Fibroblast of lung (primary cell): ENCODE measurements at regions not wholly inside any gene's neighbourhood (a gene's known extent, or its start where the extent isn't known, plus 50 kb on each side); places are given as distances from the start of the nearest gene placed in this dataset.

Experiments
- DNase-seq, 2 donors: peaks; one replicate each; pipeline versions ENCODE4 v3.0.0 to v3.0.0-alpha.2; 2010; ENCODE audit warnings: low read depth in 2 of 2
- H2AFZ ChIP-seq: 2 replicates; pipeline ENCODE4 v1.5.1; 2012; ENCODE audit warnings: low read length, control low read depth, inconsistent platforms
- H3K27ac ChIP-seq: 2 replicates; pipeline ENCODE4 v1.5.1; 2011; ENCODE audit warnings: low read length, control low read depth; ENCODE audit not compliant: insufficient read depth
- H3K27me3 ChIP-seq: 2 replicates; pipeline ENCODE4 v1.5.1; 2011; ENCODE audit warnings: mild to moderate bottlenecking, low read length; ENCODE audit not compliant: control insufficient read depth, insufficient read depth
- H3K36me3 ChIP-seq: 2 replicates; pipeline ENCODE4 v1.5.1; 2011; ENCODE audit warnings: low read length; ENCODE audit not compliant: control insufficient read depth, insufficient read depth
- H3K4me1 ChIP-seq: 2 replicates; pipeline ENCODE4 v1.5.1; 2011; ENCODE audit warnings: low read length; ENCODE audit not compliant: control insufficient read depth, insufficient read depth; ENCODE audit errors: extremely low read depth
- H3K4me2 ChIP-seq: 2 replicates; pipeline ENCODE4 v1.5.1; 2011; ENCODE audit warnings: low read length, control low read depth; ENCODE audit not compliant: insufficient read depth; ENCODE audit errors: extremely low read depth
- H3K4me3 ChIP-seq, 4 experiments: fragments of 200-600 bp in 1 of 4; sonication (generic) in 1 of 4; replicated peaks in 1 of 4; 2 replicates each; pipeline ENCODE4 v1.5.1; 2011 to 2016; ENCODE audit warnings: low read length in 4 of 4, low read depth in 3 of 4, mild to moderate bottlenecking in 3 of 4, control low read depth in 2 of 4, inconsistent platforms in 1 of 4, mixed read lengths in 1 of 4; ENCODE audit not compliant: insufficient read depth in 1 of 4; ENCODE audit errors: control extremely low read depth in 1 of 4
- H3K79me2 ChIP-seq: 2 replicates; pipeline ENCODE4 v1.5.1; 2012; ENCODE audit warnings: mild to moderate bottlenecking, low read length, inconsistent platforms; ENCODE audit not compliant: control insufficient read depth, insufficient read depth
- H3K9ac ChIP-seq: 2 replicates; pipeline ENCODE4 v1.5.1; 2011; ENCODE audit warnings: mild to moderate bottlenecking, low read length, control low read depth; ENCODE audit not compliant: insufficient read depth
- H3K9me3 ChIP-seq: 2 replicates; pipeline ENCODE4 v1.5.1; 2012; ENCODE audit warnings: low read depth, low read length; ENCODE audit not compliant: control insufficient read depth, insufficient read depth
- H4K20me1 ChIP-seq: 2 replicates; pipeline ENCODE4 v1.5.1; 2011; ENCODE audit warnings: low read length; ENCODE audit not compliant: control insufficient read depth, insufficient read depth; ENCODE audit errors: extremely low read depth
- CTCF ChIP-seq, 2 donors: IDR thresholded peaks in 1 of 2; conservative IDR thresholded peaks in 1 of 2; 1 replicate in 1 of 2; 2 replicates in 1 of 2; pipeline ENCODE4 v1.5.1; 2011 to 2012; ENCODE audit warnings: low read length in 2 of 2, control low read depth in 1 of 2, inconsistent platforms in 1 of 2, low read depth in 1 of 2, mild to moderate bottlenecking in 1 of 2
- EZH2 ChIP-seq: IDR thresholded peaks from 2 replicates; pipeline ENCODE4 v1.5.1; 2012; ENCODE audit warnings: low read length, control low read depth, mild to moderate bottlenecking; ENCODE audit errors: missing control alignments

GRCh38 chr5:110075656-110076055, 385.9 kb downstream of the MAN2A1 start:
- no peak overlapping the region for H3K4me2 ChIP-seq
- no peak overlapping the region for H3K27ac ChIP-seq
- no peak overlapping the region for H3K4me3 ChIP-seq
- no peak overlapping the region for H3K9ac ChIP-seq
- no peaks in the 10 kb centered on the region for H3K9me3 ChIP-seq
- H3K27me3 ChIP-seq: no peaks in the 10 kb centered on the region
- TF ChIP-seq EZH2 (no peak), CTCF (conservative IDR thresholded peaks at IDR 0.05 in 1 of 2, IDR thresholded peaks at IDR 0.05 in 1 of 2; ENCODE audit: low read depth in 1 of 2, low read length in 2 of 2) (no peak)
- H3K79me2 ChIP-seq: no peaks in the 10 kb centered on the region
- H4K20me1 ChIP-seq: no peaks in the 10 kb centered on the region
- H2AFZ ChIP-seq: no peak overlapping the region
- H3K36me3 ChIP-seq: no peaks in the 10 kb centered on the region
- DNase-seq: no peak
- H3K4me1 ChIP-seq: no peaks in the 10 kb centered on the region

GRCh38 chr5:110077147-110077546, 387.4 kb downstream of the MAN2A1 start:
- Histone ChIP-seq H3K9ac (no peak overlapping the region), H3K27ac (no peak overlapping the region), H4K20me1 (no peaks in the 10 kb centered on the region), H3K4me1 (no peaks in the 10 kb centered on the region), H3K27me3 (no peaks in the 10 kb centered on the region), H3K79me2 (no peaks in the 10 kb centered on the region), H3K4me2 (no peak overlapping the region), H3K36me3 (no peaks in the 10 kb centered on the region), H3K4me3 (no peak overlapping the region), H3K9me3 (no peaks in the 10 kb centered on the region), H2AFZ (no peak overlapping the region)
- TF ChIP-seq EZH2: no peak
- TF ChIP-seq CTCF (conservative IDR thresholded peaks at IDR 0.05 in 1 of 2, IDR thresholded peaks at IDR 0.05 in 1 of 2; ENCODE audit: low read depth in 1 of 2, low read length in 2 of 2): no peak
- DNase-seq: no peak

- Histone ChIP-seq H2AFZ (no peak overlapping the region), H3K4me3 (no peak overlapping the region), H4K20me1 (peaks cover 1% of the 10 kb centered on the region), H3K36me3 (no peaks in the 10 kb centered on the region), H3K27ac (no peak overlapping the region), H3K4me2 (no peak overlapping the region), H3K9me3 (no peaks in the 10 kb centered on the region), H3K79me2 (no peaks in the 10 kb centered on the region), H3K9ac (no peak overlapping the region), H3K4me1 (peaks cover 2% of the 10 kb centered on the region), H3K27me3 (no peaks in the 10 kb centered on the region)
- DNase-seq: no peak
- TF ChIP-seq CTCF (conservative IDR thresholded peaks at IDR 0.05 in 1 of 2, IDR thresholded peaks at IDR 0.05 in 1 of 2; ENCODE audit: low read depth in 1 of 2, low read length in 2 of 2) (no peak), EZH2 (no peak)
These were observed 392.5 kb downstream of the MAN2A1 start for GRCh38 chr5:110082194-110082593.
